ENCODE measurements at regions not wholly inside any gene's neighbourhood (a gene's known extent, or its start where the extent isn't known, plus 50 kb on each side); places are given as distances from the start of the nearest gene placed in this dataset.

GRCh38 chr1:217921126-217921904 lies 290.2 kb downstream of the SPATA17 start:
- no peak for DNase-seq
- Histone ChIP-seq H3K36me3 (no peaks in the 10 kb centered on the region), H3K4me3 (no peak overlapping the region), H3K27ac (no peak overlapping the region), H3K4me1 (no peaks in the 10 kb centered on the region), H3K9me3 (no peaks in the 10 kb centered on the region), H3K27me3 (peaks cover 0 to 27% of the 10 kb centered on the region in 2 donors)
- intact Hi-C loops (cut with DNase I; ENCODE audit: low total_unique reads): no loop called here
- no peak for TF ChIP-seq CTCF (IDR thresholded peaks at IDR 0.05)

- no peak for TF ChIP-seq CTCF (IDR thresholded peaks at IDR 0.05)
- Histone ChIP-seq H3K36me3 (no peaks in the 10 kb centered on the region), H3K9me3 (no peaks in the 10 kb centered on the region), H3K27ac (no peak overlapping the region), H3K4me3 (no peak overlapping the region), H3K4me1 (no peaks in the 10 kb centered on the region), H3K27me3 (peaks cover 0 to 24% of the 10 kb centered on the region in 2 donors)
- no peak for DNase-seq
- intact Hi-C loops (cut with DNase I; ENCODE audit: low total_unique reads): no loop called here
These were observed 293.8 kb downstream of the SPATA17 start for GRCh38 chr1:217924924-217925323.

- DNase-seq: no peak
These were observed 298.2 kb downstream of the SPATA17 start for GRCh38 chr1:217929213-217929885.

GRCh38 chr1:217943361-217943760 lies 312.2 kb downstream of the SPATA17 start:
- Histone ChIP-seq H3K36me3 (no peaks in the 10 kb centered on the region), H3K27me3 (no peaks in the 10 kb centered on the region), H3K4me1 (no peaks in the 10 kb centered on the region), H3K9me3 (no peaks in the 10 kb centered on the region), H3K27ac (no peak overlapping the region), H3K4me3 (no peak overlapping the region)
- intact Hi-C loops (cut with DNase I; ENCODE audit: low total_unique reads): no loop called here
- DNase-seq: no peak
- TF ChIP-seq CTCF (IDR thresholded peaks at IDR 0.05): no peak

More at GRCh38 chr1:217929213-217929885, 298.2 kb downstream of the SPATA17 start:
- H3K9me3 ChIP-seq: no peaks in the 10 kb centered on the region
- no peaks in the 10 kb centered on the region for H3K4me1 ChIP-seq
- TF ChIP-seq CTCF (IDR thresholded peaks at IDR 0.05): no peak
- no peaks in the 10 kb centered on the region for H3K36me3 ChIP-seq
- H3K4me3 ChIP-seq: no peak overlapping the region
- intact Hi-C loops (cut with DNase I; ENCODE audit: low total_unique reads): no loop called here
- H3K27ac ChIP-seq: no peak overlapping the region
- peaks cover 0 to 8% of the 10 kb centered on the region in 2 donors for H3K27me3 ChIP-seq

GRCh38 chr1:217944550-217944949 lies 313.4 kb downstream of the SPATA17 start:
- intact Hi-C loops (cut with DNase I; ENCODE audit: low total_unique reads): no loop called here
- no peaks in the 10 kb centered on the region for H3K36me3 ChIP-seq
- no peaks in the 10 kb centered on the region for H3K9me3 ChIP-seq
- H3K27ac ChIP-seq: no peak overlapping the region
- H3K4me1 ChIP-seq: no peaks in the 10 kb centered on the region
- H3K4me3 ChIP-seq: no peak overlapping the region
- no peaks in the 10 kb centered on the region for H3K27me3 ChIP-seq
- no peak for DNase-seq
- no peak for TF ChIP-seq CTCF (IDR thresholded peaks at IDR 0.05)

Data from tibial artery (tissue), 4 donors.